ENCODE measurements at regions not wholly inside any gene's neighbourhood (a gene's known extent, or its start where the extent isn't known, plus 50 kb on each side); places are given as distances from the start of the nearest gene placed in this dataset.
"Not testable (repeated sequence)": the region's sequence is repeated elsewhere in the genome, so short reads cannot be mapped to it uniquely, and the experiment has no call there.

DNA sequence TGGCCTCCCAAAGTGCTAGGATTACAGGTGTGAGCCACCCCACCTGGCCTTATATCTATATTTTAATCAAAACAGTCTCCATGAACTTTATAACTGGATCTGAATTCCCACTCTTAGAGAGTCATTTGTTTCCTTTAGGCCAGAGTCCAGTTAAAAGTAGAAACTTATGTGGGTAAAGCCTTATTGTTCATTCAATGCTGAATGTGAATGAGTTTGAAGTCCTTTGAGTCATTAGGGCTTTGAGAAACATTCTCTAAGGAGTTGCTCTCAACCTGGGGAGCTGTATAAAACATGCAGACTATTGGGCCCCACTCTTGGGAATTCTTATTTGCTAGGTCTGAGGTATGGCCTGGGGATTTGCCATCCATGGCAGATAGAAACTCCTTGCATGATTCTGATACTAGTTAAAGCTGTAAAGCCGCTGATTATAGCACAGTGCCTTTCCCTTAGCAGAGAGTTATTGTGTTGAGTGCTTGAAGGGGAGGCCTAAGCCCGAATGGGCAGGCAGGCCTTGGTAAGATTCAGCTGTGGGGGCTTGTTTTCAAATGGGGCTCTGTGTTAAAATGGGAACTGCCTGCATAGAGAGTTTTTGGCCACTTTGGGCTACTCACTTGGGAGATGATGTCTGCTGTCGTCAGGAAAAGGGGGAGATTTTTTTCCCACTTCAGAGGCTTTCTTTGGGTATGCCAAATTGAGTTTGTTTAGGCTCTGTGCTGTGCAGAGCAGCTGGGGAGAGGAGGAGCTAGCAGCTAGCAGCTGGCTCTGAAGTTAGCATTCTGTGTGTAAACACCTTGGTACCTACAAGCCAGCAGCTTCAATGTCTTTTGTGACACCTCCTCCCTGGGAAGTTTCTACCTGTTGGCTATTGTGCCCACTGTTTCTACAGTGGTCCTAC lies 117.5 kb downstream of the DACT1 start:
- peak; percentile 97 for DNase-seq

DNA sequence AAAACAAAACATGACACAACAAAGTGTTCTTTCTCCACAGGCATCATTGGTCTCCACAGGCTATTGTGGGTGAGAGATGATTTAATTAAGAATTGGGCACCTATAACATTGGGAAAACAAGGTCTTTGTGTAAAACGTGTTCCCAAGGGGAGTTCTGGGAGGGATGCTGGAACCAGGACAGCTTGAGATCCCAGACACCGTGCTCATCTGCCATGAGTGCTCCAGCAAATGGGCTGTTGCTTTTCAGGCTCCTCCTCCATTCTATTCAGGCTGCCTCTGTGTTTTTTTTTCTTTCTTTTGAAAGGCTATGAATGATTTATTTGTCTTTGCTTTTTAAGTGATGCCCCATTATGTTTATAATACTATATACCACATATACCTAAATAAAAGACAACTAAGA lies 122.4 kb downstream of the DACT1 start:
- DNase-seq: peak; percentile 72

GRCh38 chr14:58762629-58763028 lies 124.9 kb downstream of the DACT1 start:
- no peak for DNase-seq

- no peak for DNase-seq
These were observed 125.4 kb downstream of the DACT1 start for GRCh38 chr14:58763210-58763609.

GRCh38 chr14:58765418-58765831 lies 127.7 kb downstream of the DACT1 start:
- DNase-seq: no peak

DNA sequence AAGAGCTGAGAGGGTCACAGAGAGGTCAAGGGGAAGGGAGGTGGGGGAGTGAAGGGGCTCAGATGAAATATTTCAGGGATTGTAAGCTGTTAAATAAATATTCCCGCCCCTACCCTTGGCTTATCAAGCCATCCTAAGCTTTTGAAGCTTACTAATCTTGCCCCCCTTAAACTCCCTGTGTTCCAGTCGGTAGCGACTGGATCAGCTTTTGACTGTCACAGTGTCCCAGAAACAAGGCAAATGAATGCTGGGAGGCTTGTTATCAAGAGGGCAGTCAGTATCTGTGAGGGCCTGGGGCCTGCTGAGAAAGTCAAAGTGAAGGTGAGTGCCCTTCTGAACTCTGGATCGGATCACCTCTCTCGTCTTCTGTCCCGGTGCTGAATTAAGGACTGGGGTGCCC lies 128.1 kb downstream of the DACT1 start:
- DNase-seq: no peak

DNA sequence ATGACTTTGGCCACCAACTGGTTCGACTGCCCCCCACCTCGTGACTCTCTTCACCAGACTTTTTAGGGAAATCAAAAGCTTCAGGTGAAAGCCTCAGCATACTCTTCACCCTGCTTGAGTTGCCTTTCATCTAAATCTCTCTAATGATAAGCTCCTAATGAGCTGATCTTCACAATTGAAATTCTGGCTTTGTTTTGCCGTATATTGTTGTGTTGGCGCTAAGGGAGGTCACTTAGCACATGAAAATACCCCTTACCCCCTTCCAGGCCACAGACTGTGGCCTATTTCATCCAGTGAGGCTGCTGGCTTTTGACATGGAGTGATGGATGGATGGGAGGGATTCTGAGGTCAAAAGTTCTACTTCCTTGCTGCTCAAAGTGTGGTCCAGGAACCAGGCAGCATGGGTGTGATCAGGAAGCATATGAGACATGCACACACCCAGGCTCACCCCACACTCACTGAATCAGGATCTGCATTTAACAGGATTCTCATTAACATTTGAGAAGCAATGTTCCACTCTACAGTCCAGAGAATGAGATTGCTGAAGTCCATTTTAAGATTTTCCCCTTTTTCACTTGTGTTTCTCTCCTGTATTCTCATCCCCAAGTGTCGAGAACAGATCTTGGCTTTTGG lies 131.4 kb downstream of the DACT1 start:
- no peak for DNase-seq

- no peak for DNase-seq
These were observed 132.0 kb downstream of the DACT1 start for GRCh38 chr14:58769771-58770170.

DNA sequence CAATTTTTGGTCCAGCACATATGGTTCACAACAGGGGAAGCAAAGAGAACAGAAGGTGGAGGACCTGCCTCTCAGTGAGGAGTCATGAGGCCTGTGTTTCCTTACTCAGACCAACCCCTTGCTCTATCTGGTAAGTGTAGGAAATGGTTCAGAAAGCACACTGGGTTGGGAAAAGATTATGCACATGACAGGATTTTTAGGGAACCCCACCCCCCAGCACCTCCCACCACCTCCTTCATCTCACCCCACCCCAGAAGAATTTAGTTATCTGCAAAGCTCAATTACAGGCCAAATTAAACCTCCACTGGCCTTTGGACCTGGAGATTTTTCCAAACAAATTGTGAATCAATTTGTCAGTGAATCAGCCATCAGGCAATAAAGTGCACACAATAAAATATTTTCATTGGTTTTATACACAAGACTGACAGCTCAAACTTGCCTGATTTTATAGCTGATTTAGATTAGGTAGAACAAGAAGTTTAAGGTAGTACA lies 132.8 kb downstream of the DACT1 start:
- peak; percentile 79 for DNase-seq

DNA sequence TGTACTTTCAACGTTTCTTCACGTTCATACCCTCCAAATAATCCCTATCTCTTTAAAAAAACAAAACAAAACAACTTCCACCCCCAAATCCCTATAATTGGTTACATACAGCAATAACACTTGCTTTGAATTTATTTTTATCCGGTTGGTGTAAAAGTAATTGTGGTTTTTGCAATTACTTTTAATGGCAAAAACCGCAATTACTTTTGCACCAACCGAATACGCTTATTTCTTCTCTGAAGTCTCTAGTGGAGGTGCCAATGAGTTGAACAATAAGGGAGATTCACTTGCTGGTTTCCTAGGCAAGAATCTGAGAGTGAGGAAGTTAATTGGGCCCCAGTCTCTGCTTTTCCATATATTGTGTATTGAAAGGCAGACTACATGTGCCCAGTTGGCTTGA lies 133.3 kb downstream of the DACT1 start:
- no peak for DNase-seq

DNA sequence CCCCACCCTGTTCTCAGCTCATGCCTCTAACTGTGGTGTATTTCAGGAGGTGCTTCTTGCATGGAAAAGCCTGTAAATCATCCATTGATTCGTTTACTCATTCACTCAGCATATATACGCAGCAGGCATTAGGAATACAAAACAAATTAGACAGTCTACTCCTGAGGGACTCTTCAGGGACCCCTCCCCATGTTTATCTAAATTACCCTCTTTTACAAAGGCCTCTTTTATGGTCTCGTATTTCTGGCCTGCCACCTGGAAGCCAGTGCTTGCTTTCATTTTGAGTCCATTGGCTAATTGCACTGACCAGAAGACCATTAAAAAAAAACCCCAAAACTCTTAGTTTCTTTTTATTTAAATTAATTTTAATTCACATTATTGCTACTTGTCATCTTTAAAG lies 134.4 kb downstream of the DACT1 start:
- no peak for DNase-seq

DNA sequence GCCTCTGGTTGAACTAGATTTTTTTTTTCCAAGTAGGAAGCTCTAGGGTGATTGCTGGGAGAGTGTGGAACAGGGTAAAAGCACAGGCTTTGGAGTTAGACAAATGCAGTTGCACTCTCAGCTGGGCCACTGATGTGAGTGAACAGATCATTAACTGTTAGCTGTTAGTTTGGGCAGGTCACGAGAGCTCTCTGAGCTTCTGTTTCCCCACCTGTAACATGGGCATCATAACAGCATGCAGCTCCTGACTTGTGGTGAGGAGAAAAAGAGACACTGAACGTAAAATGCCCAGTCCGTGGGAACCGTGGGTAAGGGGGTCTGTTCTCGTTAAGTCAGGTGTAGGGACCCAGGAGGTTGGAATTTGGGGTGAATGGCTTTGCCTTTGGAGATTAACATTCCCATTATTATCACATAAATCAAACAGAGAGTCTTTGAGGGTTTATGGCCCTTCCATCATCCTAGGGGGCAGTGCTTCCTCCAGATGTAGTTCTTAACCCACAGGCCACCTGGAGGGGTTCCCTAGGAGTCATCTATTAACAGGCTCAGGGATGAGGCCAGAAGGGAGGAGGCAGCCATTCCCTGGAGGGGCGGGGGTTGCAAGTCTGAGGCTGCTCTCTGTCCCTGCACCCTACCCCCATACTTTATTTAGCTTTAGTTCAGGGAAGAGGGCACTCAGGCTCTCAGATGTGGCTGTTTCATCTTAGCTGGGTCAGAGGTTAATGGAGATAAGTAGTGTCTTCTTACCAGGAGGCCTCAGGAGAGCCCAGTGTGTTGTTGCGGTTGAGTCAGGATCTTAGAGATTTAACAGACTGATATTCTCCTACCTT lies 135.2 kb downstream of the DACT1 start:
- DNase-seq: peak; percentile 27

DNA sequence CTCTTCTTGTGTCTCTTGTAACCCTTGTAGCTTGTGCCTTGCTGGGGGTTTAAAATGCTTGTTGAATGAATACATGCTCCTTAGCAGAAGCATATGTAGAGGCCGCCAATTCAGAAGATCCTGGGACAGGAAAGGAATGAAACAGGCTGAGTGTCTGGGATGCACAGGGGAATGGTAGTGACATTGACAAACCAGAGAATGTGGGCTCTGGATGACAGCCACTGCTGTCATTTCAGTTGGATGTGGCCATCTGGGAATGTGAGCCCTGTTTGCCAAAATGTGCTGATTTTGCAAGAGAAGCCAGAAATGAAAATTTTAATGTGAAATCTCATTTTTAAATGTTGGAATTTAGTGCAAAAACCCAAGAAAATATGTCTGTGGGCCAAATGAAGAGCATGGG lies 136.8 kb downstream of the DACT1 start:
- DNase-seq: no peak

- DNase-seq: not testable (repeated sequence)
These were observed 137.4 kb downstream of the DACT1 start for GRCh38 chr14:58775130-58775529.

DNA sequence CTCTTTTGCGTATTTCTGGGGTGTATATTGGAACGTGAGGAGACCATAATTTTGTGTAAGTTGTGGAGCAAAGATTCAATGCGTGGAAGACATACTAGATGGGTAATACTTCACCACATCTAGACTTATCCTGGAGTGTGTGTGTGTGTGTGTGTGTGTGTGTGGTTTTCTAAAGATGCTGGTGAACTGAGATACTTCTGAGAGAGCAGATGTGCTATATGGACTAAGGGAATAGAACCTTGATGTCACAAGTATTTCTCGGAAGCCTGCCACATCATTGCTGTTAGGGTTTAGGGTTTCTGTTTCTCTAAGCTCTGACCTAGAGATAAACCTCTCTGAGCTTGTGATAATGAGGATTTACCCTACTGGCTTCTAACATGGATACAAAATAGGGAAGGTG lies 138.8 kb downstream of the DACT1 start:
- DNase-seq: no peak

- DNase-seq: no peak
These were observed 139.8 kb downstream of the DACT1 start for GRCh38 chr14:58777541-58777979.

- no peak for DNase-seq
These were observed 140.4 kb downstream of the DACT1 start for GRCh38 chr14:58778202-58778601.

DNA sequence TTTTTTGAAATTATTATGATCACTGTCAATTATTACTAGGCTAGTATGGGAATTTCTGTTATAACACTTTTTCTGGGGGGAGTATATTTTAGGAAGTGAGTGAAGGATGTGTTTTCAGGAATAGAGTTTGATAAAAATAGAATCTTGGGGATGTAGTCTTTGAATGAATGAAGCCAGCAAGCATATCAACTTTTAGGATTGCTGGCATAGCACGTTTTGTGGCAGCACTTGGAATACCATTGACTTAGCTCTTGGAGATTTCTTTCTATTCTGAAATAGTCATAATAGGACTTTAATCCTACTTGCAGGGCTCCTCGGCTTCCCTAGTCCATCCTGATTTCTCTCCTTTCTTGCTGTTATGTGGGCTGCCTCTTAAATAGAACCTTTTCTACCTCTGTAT lies 141.6 kb downstream of the DACT1 start:
- DNase-seq: no peak

DNA sequence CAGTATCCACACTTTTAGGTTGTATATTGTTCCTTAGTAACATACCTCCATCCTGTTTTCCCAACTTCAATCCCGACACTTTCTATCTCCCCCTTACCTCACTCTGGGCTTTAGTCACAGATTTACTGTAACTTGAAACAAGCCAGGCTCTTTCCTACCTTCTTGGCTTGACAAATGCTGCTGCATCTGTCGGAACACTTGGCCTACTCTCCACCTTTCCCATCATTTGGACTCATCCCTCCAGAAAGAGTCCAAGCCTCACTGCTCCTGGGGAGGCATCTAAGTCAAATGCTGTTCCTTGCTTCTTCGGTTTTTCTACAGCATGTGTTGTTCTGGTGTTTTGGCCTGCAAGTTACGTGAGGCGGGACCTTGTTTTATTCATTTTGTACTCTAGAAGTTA lies 142.4 kb downstream of the DACT1 start:
- no peak for DNase-seq

DNA sequence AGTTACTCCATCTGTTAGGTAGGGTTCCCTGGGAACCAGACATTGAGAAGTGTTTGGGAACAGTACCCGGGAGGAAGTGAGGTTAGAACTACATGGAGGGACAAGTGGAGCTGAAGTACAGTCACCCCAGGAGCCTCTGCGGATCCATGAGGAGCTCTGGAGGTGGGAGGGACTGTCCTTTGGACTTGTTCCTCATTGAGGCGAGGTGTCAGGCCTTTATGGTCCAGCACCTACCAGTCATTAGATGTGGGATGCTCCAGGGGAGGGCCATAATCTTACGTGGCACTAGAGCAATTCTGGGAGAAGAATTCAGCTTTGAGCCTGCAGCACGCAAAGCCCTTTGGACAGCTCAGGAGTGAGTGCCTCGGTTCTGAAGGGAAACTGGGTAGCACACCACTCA lies 142.8 kb downstream of the DACT1 start:
- no peak for DNase-seq

DNA sequence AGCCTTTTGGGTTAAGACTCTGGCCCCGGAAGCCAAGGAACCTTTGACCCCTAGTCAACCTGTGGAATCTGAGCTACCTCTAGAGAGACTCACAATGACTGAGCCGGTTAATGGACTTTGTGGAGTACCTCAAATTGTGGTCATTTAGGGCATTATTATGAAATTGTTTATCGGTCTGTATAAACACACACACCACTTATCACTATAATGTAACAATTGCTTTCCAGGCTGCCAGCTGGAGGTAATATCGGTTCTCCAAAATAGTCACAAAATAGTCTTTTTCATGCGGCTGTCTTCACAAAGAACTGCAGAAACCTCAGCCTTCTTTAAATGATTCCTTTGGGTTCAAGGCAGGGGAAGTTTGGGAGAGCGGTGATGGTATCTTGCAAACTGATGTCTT lies 144.2 kb downstream of the DACT1 start:
- no peak for DNase-seq

DNA sequence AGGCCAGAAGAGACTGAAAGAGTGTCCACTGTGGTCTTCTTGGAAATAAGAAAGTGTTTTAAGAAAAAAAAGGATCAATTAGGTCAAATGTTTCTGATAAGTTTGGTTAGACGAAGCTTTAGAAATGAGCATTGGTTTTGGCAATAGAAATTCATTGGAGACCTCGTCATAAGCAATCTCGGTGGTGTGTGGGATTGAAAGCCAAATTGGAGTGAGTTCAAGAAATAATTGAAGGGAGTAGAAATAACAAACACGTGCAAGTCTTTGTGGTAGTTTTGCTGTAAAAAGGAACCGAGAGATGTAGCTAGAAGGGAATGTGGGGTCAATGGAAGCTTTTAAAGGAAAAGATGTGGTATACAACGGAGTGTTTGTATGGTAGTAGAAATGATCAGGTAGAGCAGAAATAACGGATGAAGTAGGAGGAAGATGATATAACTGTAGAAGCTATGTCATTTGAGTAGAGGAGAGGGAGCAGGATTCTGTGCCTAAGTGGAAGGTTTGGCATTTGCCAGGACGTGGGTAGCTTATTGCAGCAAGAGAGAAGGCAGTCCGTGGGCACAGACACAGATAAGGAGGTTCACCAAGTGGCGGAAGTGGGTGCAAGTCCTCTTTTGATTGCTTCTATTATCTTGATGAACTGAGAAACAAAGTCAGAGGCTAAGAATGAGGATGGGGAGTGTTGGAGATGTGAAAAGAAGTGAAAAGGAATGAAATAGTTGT lies 146.2 kb downstream of the DACT1 start:
- no peak for DNase-seq

DNA sequence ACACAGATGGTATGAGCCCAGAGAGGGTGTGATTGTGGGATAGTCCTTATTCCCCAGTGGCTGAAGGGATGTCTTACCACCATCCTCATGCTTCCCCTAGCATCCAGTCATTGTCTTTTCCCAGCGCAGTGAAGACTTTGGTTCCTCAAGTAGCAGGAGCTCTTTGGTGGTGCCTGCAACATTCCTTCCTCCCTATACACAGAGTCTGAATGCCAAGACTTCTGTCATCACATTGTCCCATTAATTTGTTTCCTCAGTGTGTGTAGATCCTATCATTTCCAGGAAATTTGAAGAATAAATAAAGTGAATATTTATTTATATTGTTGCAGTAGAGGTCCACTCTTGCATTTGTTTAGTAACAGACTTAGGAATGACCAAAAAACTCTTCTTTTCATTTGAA lies 147.2 kb downstream of the DACT1 start:
- no peak for DNase-seq

Measured in NCI-H2171 treated with DMSO at 0.1 percent for 48 hours (cell line).